WTC11 (cell line): ENCODE measurements at regions not wholly inside any gene's neighbourhood (a gene's known extent, or its start where the extent isn't known, plus 50 kb on each side); places are given as distances from the start of the nearest gene placed in this dataset.

Experiments used
- ATAC-seq: fragments of 200-7000 bp; cut with Tn5 transposase; 2 replicates; pipeline ENCODE4 v1.10.0; 2021; ENCODE audit warnings: mild to moderate bottlenecking, moderate library complexity
- CTCF ChIA-PET: fragments of 300-600 bp; sonication (Branson Sonifier 250); formaldehyde crosslinking; loops from one replicate; lab custom pipeline; 2021; ENCODE audit warnings: antibody characterized with exemption; lab: Charles Lee
- POLR2A ChIA-PET: fragments of 350-600 bp; sonication (Branson Sonifier 250); formaldehyde crosslinking; loops from one replicate; lab custom pipeline; 2021; ENCODE audit warnings: antibody characterized with exemption; lab: Charles Lee
- DNase-seq: peaks from one replicate; pipeline ENCODE4 v3.0.0; 2021; ENCODE audit warnings: low spot score
- H3K27ac Mint-ChIP-seq: 2 replicates; pipeline ENCODE4 v1.8.0; 2021; ENCODE audit warnings: mixed read lengths
- H3K27me3 Mint-ChIP-seq: 2 replicates; pipeline ENCODE4 v1.8.0; 2021; ENCODE audit warnings: low read depth, mild to moderate bottlenecking, moderate library complexity, mixed read lengths
- H3K36me3 Mint-ChIP-seq: 2 replicates; pipeline ENCODE4 v1.8.0; 2021; ENCODE audit warnings: mixed read lengths
- H3K4me1 Mint-ChIP-seq: 2 replicates; pipeline ENCODE4 v1.8.0; 2022; ENCODE audit warnings: mixed read lengths
- H3K4me3 Mint-ChIP-seq: 2 replicates; pipeline ENCODE4 v1.8.0; 2021; ENCODE audit warnings: mild to moderate bottlenecking, moderate library complexity, mixed read lengths
- H3K9me3 Mint-ChIP-seq: 2 replicates; pipeline ENCODE4 v1.8.0; 2021; ENCODE audit warnings: mixed read lengths
- AFF4 ChIP-seq: sonication (generic); formaldehyde crosslinking; IDR thresholded peaks from 2 replicates; pipeline ENCODE4 v1.8.1; 2023; ENCODE audit warnings: mild to moderate bottlenecking, missing genetic modification reagents, borderline replicate concordance
- ATF6 ChIP-seq: sonication (generic); formaldehyde crosslinking; IDR thresholded peaks from 2 replicates; pipeline ENCODE4 v1.8.1; 2023; ENCODE audit warnings: mild to moderate bottlenecking, missing genetic modification reagents
- GABPB1 ChIP-seq: sonication (generic); formaldehyde crosslinking; IDR thresholded peaks from 2 replicates; pipeline ENCODE4 v1.8.1; 2023; ENCODE audit warnings: mild to moderate bottlenecking, missing genetic modification reagents
- GRHL2 ChIP-seq: fragments of 250-450 bp; sonication (Bioruptor Pico); IDR thresholded peaks from 2 replicates; pipeline ENCODE4 v1.8.0; 2022; ENCODE audit warnings: mild to moderate bottlenecking, moderate library complexity; ENCODE audit not compliant: insufficient replicate concordance, severe bottlenecking
- GTF2I ChIP-seq: fragments of 250-450 bp; sonication (Bioruptor Pico); conservative IDR thresholded peaks from 2 replicates; pipeline ENCODE4 v1.4.0; 2021; ENCODE audit warnings: mild to moderate bottlenecking
- HMGA2 ChIP-seq: fragments of 250-450 bp; sonication (Bioruptor Pico); IDR thresholded peaks from 2 replicates; pipeline ENCODE4 v1.4.0; 2021; ENCODE audit warnings: mild to moderate bottlenecking, moderate library complexity
- IRF1 ChIP-seq: sonication (generic); formaldehyde crosslinking; IDR thresholded peaks from 2 replicates; pipeline ENCODE4 v1.8.0; 2023; ENCODE audit warnings: missing genetic modification reagents
- KAT7 ChIP-seq: sonication (generic); formaldehyde crosslinking; IDR thresholded peaks from 2 replicates; pipeline ENCODE4 v1.8.1; 2023; ENCODE audit warnings: missing genetic modification reagents, mild to moderate bottlenecking, borderline replicate concordance
- NFATC4 ChIP-seq: fragments of 250-450 bp; sonication (Bioruptor Pico); IDR thresholded peaks from 2 replicates; pipeline ENCODE4 v1.9.0; 2021; ENCODE audit warnings: mild to moderate bottlenecking
- NFE2L1 ChIP-seq: sonication (generic); formaldehyde crosslinking; IDR thresholded peaks from 2 replicates; pipeline ENCODE4 v1.8.1; 2023; ENCODE audit warnings: missing genetic modification reagents
- NR2C2 ChIP-seq: sonication (generic); formaldehyde crosslinking; IDR thresholded peaks from 2 replicates; pipeline ENCODE4 v1.8.0; 2022; ENCODE audit warnings: mild to moderate bottlenecking, missing genetic modification reagents
- PRDM15 ChIP-seq: sonication (generic); formaldehyde crosslinking; IDR thresholded peaks from 2 replicates; pipeline ENCODE4 v1.8.0; 2022; ENCODE audit warnings: missing genetic modification reagents
- RELA ChIP-seq: sonication (generic); formaldehyde crosslinking; IDR thresholded peaks from 2 replicates; pipeline ENCODE4 v1.8.1; 2022; ENCODE audit warnings: missing genetic modification reagents, mild to moderate bottlenecking, borderline replicate concordance
- SMAD3 ChIP-seq: sonication (generic); formaldehyde crosslinking; IDR thresholded peaks from 2 replicates; pipeline ENCODE4 v1.8.0; 2022; ENCODE audit warnings: missing genetic modification reagents, mild to moderate bottlenecking, borderline replicate concordance
- SOX15 ChIP-seq: fragments of 250-450 bp; sonication (Bioruptor Pico); IDR thresholded peaks from 2 replicates; pipeline ENCODE4 v1.9.0; 2021; ENCODE audit warnings: mild to moderate bottlenecking
- SP1 ChIP-seq: sonication (generic); formaldehyde crosslinking; conservative IDR thresholded peaks from 2 replicates; pipeline ENCODE4 v1.8.1; 2022; ENCODE audit warnings: missing genetic modification reagents
- STAT6 ChIP-seq: sonication (generic); formaldehyde crosslinking; conservative IDR thresholded peaks from 2 replicates; pipeline ENCODE4 v1.8.1; 2023; ENCODE audit warnings: mild to moderate bottlenecking, low read depth, missing genetic modification reagents, moderate library complexity
- ZBTB43 ChIP-seq: sonication (generic); formaldehyde crosslinking; IDR thresholded peaks from 2 replicates; pipeline ENCODE4 v1.8.1; 2023; ENCODE audit warnings: mild to moderate bottlenecking, missing genetic modification reagents
- ZMAT4 ChIP-seq: fragments of 250-450 bp; sonication (Bioruptor Pico); IDR thresholded peaks from 2 replicates; pipeline ENCODE4 v1.9.0; 2021; ENCODE audit warnings: mild to moderate bottlenecking
- ZNF232 ChIP-seq: sonication (generic); formaldehyde crosslinking; IDR thresholded peaks from 2 replicates; pipeline ENCODE4 v1.8.0; 2022; ENCODE audit warnings: mild to moderate bottlenecking, missing genetic modification reagents
- ZNF396 ChIP-seq: fragments of 250-450 bp; sonication (Bioruptor Pico); IDR thresholded peaks from 2 replicates; pipeline ENCODE4 v1.8.0; 2021; ENCODE audit warnings: mild to moderate bottlenecking, moderate library complexity, borderline replicate concordance

- Mint-ChIP-seq H3K27me3 (no peaks in the 10 kb centered on the region), H3K4me3 (no peak overlapping the region), H3K27ac (no peak overlapping the region), H3K9me3 (no peaks in the 10 kb centered on the region), H3K36me3 (no peaks in the 10 kb centered on the region), H3K4me1 (peaks cover 26% of the 10 kb centered on the region)
- TF ChIP-seq SOX15 (CRISPR knock-in tag): no peak
- TF ChIP-seq SP1 (CRISPR knock-in tag): no peak
- TF ChIP-seq NFE2L1: no peak
- TF ChIP-seq SMAD3: no peak
- no peak for TF ChIP-seq PRDM15 (CRISPR knock-in tag)
- no peak for TF ChIP-seq HMGA2 (CRISPR knock-in tag)
- TF ChIP-seq RELA: no peak
- no peak for TF ChIP-seq STAT6 (CRISPR knock-in tag)
- TF ChIP-seq NR2C2: no peak
- TF ChIP-seq GABPB1 (CRISPR knock-in tag): no peak
- no peak for TF ChIP-seq ZNF396 (CRISPR knock-in tag)
- no peak for TF ChIP-seq GTF2I (CRISPR knock-in tag)
- no peak for TF ChIP-seq ZNF232
- TF ChIP-seq KAT7: no peak
- no peak for TF ChIP-seq ATF6
- TF ChIP-seq ZMAT4: no peak
- TF ChIP-seq GRHL2 (CRISPR knock-in tag): no peak
- no peak for TF ChIP-seq NFATC4 (CRISPR knock-in tag)
- no peak for ATAC-seq
- CTCF ChIA-PET: interaction anchor here (0.7 to 2.5 kb wide), 12 partner anchors 8 to 351 kb away, joined by 3 to 16 read pairs (median 4); no protein-coding TSS in a partner anchor
- POLR2A ChIA-PET: no interaction called here
- no peak for DNase-seq
Measured at GRCh38 chr9:89751079-89751825, 146.4 kb downstream of the GADD45G start.

- peaks cover 26% of the 10 kb centered on the region for H3K4me1 Mint-ChIP-seq
- ATAC-seq: no peak
- H3K9me3 Mint-ChIP-seq: no peaks in the 10 kb centered on the region
- CTCF ChIA-PET: interaction anchor here (1.0 to 2.5 kb wide), 4 partner anchors 9 to 154 kb away, joined by 4 to 16 read pairs (median 10); no protein-coding TSS in a partner anchor
- H3K27me3 Mint-ChIP-seq: no peaks in the 10 kb centered on the region
- POLR2A ChIA-PET: no interaction called here
- H3K4me3 Mint-ChIP-seq: no peak overlapping the region
- H3K36me3 Mint-ChIP-seq: no peaks in the 10 kb centered on the region
- no peak for DNase-seq
- no peak overlapping the region for H3K27ac Mint-ChIP-seq
- TF ChIP-seq AFF4 (CRISPR knock-in tag) (no peak), ZBTB43 (no peak), IRF1 (CRISPR knock-in tag) (no peak)
Measured at GRCh38 chr9:89752154-89752553, 147.3 kb downstream of the GADD45G start.
